Putamen (tissue), 1 donor: ENCODE measurements at regions not wholly inside any gene's neighbourhood (a gene's known extent, or its start where the extent isn't known, plus 50 kb on each side); places are given as distances from the start of the nearest gene placed in this dataset.

ENCODE experiments used
- DNase-seq: peaks from one replicate; pipeline ENCODE4 v3.0.0-alpha.2; 2016; ENCODE audit warnings: low spot score

DNA sequence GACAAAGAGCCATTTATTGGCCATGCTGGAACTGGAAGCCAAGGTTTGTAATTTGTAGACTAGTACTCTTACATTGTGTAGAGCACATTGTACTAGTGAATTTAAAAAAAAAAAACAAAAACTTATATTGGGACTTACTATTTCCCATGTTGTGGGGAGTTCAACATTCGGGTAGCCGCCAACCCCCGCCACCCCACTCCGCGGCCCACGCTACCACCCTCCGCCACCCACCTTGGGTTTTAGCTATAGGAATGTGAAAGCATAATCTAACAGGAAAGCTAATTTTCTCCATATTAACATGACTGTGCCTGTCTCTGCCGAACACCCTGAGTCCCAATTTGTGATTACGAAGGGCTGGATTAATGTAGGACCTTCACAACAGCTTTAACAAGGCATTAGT, 275.8 kb downstream of the FIGN start:
- no peak for DNase-seq

DNA sequence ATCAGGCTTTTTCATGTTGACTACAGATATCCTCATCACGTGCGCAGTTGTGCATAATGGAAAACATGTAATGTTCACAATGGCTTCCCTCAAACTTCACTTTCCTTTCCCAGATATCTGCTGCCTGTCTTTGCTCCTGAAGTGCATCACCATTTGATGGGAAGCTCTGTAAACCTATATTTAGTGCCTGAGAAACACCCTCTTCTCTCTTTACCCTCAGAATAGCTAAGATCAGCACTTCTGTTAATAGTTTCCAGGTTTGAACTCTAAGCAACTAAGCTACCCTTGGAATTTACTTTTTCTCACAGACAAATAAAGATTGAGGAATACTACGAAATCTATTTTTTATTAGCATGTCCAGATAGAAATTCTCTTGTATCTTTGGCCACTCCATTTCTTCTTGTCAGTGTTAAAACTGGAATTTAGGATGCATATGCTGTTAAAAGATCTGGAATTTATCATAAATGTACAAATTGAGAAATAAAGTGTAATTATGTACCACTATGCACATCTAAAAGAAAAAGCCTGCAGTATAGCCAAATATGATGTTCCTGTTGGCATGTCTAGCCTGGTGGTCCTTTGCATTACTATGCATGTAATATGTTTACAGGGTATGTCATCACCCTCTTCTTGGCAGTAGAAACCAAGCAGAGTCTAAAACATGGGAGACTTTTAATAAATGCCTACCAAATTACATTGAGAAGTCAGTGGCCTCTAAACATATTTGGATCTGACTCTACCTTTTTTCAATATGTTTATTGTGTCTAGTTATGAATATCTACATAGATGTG, 278.7 kb downstream of the FIGN start:
- DNase-seq = no peak

DNA sequence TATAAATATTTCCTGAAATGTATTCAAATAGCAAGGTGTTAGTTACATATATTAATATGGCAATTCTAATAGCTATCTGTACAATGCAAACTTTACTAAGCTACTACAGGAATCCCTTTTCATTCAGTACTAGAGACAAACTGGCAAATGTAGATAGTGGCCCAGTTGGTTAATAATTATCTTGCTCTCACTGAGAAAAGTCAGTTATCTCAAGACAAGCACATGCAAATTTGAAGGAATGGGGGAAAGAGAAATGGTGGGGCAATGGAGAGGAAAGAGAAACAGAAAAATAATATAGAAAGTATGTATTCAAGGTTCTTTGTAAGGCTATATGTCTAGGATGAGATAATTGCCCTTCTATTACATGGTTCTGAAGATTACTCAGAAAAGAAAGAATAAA, 280.0 kb downstream of the FIGN start:
- no peak for DNase-seq

DNA sequence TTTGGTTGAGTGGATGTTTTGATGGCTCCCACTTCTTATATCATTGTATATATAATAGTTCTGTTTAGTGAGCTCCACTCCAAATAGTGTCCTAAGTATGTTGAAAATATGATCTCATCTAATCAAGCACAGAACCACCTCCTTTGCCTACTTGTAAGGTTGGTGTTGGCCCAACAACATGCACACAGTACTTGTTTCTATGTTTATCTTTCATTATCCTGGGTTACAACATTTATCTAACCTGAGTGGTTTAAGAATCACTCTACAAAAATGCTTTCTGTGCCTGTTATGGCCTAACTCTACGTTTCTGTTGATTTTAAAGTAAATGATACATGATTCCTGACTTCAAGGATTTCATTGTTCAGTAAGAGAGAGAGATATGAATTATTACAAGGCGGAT, 281.9 kb downstream of the FIGN start:
- no peak for DNase-seq

DNA sequence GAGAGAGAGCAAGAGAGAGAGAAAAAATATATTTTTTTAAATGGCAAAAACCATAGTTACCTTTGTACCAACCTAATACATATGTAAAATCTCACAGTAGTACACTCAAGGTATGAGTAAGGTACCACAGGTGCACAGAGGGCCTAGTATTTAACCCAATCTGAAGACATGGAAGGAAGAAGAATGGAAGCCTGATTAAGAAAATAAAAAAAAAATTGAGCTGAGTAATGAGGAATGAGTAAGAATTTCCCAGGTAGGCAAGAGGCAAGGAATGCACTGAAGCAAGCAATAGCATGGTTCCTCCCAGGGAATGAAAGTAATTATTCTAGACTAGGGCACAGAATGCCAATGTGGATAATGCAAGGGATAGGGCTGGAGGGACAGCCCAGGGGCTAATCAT, 294.2 kb downstream of the FIGN start:
- DNase-seq = no peak

DNA sequence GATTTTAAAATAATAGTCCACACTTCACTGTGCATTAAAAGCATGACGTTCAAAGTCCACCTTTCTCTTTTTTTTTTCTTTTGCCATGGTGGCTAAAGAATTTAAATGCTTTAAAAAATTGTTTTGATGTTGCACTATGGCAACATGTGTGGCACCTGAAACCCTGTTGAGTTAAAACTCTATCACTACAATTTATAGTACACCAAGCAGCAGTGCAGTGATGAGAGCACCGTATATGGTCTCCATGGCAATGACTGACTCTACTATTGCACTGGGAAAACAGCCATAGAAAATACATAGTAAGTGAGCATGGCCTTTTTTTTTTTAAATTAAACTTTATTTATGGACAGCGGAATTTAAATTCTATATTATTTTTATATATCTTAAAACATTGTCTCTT, 298.8 kb downstream of the FIGN start:
- no peak for DNase-seq

DNA sequence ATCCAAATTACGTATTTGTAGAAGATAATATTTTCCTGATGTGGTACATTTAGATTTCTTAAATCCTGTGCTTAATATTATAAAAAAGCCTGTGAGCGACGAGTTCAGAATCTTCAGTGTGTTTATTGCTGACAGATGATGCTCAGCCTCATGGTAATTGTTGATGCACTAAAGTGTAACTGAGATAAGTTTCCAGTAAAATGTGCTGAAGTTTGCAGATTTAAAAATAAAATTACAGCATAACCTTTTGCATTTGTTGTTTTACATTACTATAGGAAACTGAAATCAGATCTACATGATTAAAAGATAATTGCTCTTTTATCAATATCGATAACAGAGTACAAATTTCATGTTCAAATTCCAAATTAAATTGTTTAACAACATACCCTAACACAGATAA, 307.6 kb downstream of the FIGN start:
- no peak for DNase-seq

DNA sequence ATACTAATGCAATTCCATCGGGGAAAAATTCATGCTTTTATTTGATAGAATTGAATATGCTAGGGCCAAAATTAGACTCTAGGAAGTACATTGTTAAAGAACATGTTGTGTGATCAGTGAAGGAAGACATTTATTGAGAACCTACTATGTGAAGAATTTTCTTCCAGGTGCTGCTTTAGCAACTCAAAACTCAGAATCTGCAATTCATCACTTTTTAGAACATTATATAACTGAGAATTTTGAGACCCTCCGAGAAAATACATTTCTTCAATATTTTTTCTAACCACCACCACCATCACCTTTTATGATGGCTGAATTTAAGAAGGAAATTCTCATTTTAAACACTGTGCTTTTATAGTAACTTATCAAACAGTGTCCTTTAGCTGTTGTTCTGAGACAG, 315.2 kb downstream of the FIGN start:
- DNase-seq = no peak

DNA sequence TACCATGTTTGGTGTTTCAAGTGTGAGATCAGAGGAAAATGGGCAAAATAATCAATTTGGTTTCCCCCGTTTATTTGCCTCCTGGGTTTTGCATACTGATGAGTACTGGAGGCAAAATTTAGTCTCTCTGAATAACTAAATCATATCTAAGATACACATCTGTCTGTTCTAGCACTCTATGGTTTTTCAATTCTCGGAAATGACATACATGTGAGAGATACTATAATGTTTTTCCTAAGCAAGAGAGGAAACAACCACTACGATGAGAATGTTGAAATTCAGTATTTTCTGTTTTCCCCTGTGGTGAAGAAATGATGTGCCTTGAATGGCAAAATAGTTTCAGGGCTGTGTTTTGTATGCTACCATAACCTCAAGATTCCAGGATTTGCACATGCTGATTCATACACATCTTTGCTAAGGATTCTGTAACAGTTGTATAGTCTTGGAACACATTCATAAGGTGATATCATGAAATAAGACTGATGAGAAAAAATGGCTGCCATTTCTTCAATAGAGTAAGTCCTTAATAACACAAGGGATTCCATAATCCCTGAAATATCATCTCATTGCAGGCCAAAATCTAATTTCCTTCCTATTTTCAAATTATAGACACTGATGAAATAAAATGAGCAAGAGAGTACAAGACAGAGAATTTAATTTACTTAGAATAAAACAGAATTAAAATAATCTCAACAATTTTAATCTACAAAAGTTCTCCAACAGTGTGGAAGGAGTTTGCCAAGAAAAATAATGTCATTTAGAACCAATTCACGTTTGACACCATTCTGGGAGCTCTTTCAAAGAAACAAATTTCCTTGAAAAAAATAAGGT, 316.6 kb downstream of the FIGN start:
- DNase-seq = no peak

DNA sequence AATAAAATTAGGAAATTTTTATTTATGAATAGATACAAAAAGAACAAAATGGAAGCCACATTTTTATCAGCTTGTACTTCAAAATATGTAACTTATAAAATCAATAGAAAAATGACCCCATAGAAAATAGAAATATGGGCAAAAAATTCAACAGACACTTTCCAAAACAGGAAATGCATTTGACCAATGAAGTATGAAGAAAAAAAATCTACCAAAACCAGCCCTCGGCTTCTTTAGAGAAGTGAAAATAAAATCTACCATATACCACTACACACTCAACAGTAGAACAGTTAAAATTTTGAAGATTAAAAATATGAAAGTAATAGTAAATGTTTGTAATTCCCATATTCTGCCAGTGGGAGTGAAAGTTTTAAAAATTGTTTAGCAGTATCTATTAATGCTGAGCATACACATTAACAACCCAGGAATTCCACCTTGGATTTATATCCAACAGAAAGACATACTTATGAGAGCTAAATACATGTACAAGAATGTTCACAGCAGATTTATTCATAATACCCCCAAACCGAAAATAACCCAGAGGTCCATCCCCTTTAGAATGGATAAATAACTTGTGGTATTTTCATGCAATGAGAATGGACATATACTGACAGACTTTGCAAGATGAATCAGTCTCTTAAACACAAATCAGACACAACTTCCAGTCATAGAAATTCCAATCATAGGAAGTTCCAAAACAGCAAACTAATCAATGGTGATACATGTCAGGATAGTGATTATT, 318.0 kb downstream of the FIGN start:
- no peak for DNase-seq

DNA sequence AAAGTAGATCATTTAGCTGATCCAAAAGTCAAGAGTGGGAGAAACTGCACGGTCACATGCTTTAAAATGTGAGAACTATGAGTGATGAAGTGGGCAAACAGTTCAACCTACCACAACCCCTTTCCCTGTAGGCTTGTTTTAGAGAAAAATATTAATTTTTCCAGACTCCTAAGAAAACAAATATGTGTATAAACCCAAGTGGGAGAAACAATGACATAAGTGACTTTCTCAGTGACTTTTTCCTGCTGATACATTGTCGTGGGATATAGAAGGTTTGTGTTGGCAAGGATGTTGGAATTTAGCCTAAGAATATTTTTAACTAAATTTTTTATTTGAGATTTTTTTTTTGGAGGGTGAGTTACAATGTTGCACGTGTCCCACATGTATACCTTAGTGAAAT, 321.7 kb downstream of the FIGN start:
- DNase-seq = no peak

DNA sequence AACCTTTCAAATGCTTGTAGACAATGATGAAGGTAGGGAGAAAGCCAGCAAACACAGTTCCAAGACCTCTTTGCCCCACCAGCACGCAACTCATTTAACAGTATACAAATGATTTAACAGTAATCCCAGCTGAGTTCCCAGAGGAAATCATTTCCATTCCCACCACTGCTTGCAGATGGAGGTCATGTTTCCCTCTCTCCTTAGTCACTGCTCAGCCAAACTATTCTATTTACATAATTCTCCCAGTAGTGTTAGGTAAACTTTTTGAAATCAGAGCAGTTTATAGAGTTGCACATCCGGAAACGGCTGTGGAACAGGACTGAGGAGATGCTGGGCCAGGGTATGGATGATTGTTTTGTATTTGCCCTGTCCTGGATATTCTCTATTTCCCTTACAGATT, 328.5 kb downstream of the FIGN start:
- DNase-seq = no peak

DNA sequence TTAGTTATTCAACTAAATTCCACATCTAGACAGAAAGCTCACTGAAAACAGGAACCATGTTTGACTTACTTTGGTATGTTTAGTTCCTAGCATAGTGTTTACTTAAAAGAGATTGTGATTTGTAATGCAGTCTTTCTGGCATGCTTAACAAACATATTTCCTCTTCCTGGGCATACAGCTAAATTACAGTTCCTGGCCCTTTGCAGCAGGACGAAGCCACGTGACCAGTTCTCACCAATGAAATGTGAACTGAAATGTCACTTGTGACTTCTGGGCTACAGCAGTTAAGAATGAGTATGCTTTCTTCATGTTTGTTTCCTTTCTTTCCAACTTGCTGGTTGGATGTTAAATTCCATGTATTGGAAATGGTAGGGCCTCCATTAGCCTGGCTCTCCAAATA, 330.5 kb downstream of the FIGN start:
- DNase-seq = no peak

DNA sequence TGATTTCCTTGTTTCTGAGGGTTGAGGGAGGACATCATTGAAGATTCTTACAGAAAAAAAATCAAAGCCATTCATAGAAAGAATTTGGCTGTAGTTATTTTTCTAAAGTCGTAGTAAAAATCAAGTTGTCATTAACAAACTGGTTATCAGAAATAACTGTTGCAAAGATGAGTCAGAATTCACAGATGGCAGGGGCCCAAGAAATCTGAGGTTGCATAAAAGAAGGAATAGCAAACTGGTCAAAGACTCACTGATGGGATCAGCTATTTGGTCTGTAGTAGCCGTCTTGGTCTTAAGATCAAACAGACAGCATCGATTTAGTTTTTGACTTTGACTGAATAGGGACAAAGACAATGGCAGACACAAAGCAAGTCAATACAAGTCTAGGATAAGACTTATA, 334.3 kb downstream of the FIGN start:
- DNase-seq = no peak

DNA sequence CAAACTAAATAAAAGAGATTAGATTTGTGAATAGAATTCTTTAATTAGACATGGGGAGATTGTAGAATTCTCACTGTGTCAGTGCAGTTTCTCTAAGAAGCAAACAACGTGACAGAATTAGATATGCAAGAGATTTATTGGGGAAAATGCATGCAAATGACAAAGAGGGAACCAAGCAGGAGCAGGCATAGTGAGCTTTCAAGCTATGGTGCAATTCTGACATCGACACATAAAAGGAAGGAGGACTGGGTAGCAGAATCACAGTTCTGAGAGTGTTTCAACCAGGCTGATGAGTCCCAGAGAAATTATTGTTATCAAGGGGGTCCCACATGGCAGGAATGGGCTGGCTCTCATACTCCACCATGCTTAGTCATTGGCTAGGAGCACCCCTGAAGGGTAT, 338.4 kb downstream of the FIGN start:
- DNase-seq = no peak

DNA sequence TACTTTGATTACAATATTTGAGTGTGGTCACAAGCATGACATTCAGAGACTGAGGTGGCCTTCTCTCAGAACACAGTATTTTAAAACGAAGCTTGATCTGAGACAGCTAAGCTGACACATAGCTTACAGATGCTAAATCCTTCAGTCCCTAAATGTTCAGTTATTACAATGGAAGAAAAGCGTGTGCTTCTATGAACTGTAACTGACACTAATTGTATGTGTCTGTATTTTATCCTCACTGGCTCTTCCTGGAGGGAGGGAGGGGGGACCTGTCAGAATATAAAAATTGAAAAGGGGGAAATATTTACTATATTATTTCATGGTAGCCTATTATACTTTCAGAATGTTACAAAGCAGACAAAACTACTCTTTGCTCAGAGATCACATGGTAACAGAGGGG, 340.2 kb downstream of the FIGN start:
- DNase-seq = no peak

DNA sequence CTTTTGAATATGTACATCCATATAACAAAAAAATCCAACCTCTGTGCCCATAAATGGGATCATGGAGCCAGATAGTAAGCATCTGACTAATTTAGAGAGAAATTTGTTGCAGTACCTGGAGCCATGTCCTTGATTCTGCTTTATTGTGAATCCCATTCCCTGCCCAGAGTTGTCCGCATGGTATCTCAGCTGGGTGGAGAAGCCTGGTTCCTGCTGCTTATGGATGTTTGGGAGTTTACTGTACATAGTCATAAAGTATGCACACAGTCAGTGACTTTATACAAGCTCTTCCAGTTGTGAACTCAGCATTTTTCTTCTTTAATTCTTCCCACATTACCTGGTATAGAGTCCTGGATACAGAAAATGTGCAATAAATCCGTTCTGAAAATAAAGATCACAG, 346.0 kb downstream of the FIGN start:
- DNase-seq = no peak

DNA sequence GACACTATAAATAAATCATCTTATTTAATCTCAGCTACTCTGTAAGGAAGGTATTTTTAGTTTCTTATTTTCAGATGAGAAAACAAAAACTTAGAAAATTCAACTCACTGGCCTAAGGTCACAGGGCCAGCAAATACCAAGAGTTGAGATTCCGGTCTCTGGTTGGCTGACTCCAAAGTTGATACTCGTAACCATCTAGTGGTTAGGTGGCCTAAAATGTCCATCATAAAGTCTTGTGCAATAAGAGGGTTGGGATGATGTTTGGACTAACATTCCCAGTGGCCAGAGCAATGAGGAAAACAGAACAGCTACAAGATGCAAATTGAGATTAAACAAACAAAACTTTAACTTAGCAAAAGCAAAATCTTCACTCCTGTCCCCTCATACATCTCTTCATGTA, 360.3 kb downstream of the FIGN start:
- no peak for DNase-seq

DNA sequence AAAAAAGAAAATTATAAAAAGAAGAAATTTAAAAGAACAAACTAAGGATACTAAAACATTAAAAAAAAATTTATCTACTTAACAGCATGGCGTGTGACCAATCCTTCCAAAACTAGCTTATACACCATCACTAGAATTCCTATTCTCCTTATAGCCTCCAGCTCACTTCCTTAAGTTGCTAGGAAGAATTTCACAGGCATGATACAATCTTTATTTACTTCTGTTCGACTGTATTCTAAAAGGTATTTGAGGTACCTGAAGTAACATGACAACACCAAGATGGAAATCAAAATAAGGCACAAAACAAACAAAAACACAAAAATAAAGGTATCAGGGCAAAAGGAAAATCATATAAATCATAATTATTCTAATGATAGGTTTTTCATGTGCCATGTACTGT, 360.7 kb downstream of the FIGN start:
- no peak for DNase-seq

DNA sequence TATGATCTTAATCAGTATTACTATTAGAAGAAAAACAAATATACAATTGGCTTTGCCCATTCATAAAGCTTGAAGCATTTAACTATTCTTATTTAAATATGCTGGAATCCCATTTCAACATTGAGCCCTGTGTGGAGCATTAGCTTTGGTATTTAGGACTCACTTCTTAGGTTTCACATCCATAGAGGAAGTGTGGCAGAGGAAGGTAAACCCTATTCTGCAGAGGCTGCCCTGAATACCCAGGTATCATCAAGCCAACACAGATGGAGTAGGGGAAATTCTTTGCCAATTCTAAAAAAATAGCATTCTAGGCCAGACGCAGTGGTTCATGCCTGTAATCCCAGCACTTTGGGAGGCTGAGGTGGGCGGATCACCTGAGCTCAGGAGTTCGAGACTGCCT, 361.5 kb downstream of the FIGN start:
- no peak for DNase-seq

DNA sequence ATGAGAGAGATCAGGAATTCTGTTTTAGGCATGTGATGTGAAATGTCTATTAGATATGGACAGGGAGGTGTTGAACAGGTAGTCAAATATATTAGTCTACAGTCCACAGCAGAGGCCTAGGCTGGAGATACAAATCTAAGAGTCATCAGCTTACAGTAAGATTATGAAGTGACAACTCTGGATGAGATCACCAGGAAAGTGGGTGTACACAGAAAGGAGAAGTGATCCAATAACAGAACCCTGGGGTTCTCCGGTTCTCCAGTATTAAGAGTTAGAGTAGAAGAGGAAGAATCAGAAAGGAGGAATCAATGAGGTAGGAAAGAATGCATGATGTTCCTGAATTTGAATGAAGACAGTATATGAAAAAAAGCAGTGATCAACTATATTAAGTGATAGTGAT, 362.3 kb downstream of the FIGN start:
- no peak for DNase-seq

DNA sequence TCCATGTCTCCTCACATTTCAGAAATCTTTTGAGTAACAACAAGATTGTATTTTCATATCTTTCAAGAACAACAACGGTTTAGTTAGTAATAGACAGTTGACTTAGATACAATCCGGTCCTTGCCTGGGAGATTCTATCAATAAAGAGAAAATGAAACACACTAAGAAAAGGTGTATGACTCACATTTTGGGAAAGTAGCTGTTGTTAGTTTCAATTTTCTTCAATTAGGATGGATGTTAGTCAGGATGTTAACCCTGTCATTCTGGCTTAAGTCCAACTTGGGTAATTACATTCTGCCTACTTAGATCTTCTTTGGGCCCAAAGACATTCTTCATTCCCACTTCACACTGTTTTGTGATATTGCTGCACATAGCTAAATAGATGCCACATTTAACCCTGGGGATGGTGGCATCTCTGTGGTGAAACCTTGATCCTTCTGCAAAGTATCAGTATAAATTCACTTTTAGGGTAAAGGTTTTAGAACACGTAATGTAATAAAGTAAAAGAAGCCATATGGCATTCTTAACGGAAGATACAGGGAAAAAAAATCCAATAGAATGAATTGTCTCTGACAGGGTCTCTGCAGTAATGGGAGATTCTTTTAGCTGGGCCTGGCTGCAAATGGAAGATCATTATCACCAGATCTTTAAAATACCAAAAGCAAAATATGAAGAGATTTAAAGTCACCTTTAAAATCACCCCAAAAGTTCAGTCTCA, 365.5 kb downstream of the FIGN start:
- no peak for DNase-seq
